RPMI7951 (cell line): ENCODE measurements at regions not wholly inside any gene's neighbourhood (a gene's known extent, or its start where the extent isn't known, plus 50 kb on each side); places are given as distances from the start of the nearest gene placed in this dataset.

Experiments
- DNase-seq: peaks from one replicate; pipeline ENCODE4 v3.0.0-alpha.2; 2012; ENCODE audit warnings: low read depth

DNA sequence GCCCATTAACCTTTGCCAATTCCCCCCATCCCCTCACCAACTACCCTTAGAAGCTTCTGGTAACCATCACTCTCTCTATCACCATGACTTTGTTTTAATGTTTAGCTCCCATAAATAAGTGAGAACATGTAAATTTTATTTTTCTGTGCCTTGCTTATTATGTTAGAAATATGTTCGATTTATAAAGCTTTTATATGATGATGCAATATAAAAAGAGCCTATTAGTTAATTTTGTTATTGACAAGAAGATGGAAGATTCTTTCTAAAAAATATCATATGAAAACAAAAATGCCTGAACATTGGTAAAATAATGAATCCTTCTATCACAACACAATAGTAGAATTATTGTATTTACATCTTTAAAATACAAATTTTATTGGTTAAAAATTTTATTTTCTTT is 836.1 kb upstream of the TMPRSS15 start:
- DNase-seq, result no peak

DNA sequence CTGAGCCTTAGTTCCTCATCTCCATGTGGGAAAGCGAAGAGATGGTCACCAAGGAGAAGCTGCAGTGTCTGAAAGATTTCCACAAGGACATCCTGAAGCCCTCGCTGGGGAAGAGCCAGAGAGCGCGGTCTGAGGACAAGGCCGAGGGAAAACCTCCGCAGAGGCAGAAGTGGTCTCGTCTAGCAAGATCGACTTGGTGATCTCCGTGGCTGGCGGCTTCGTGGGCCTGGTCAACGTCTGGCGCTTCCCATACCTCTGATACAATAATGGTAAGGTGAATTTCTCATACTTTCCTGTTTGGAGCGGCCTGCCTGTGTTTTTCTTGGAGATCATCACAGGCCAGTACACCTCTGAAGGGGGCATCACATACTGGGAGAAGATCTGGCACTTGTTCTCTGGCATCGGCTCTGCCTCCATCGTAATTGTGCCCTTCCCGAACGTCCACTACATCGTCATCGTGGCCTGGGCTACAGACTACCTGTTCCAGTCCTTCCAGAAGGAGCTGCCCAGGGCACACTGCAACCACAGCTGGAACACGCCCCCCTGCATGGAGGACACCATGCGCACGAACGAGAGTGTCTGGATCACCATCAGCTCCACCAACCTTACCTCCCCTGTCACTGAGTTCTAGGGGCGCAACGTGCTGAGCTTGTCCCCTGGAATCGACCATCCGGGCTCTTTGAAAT is 841.1 kb upstream of the TMPRSS15 start:
- no peak for DNase-seq

DNA sequence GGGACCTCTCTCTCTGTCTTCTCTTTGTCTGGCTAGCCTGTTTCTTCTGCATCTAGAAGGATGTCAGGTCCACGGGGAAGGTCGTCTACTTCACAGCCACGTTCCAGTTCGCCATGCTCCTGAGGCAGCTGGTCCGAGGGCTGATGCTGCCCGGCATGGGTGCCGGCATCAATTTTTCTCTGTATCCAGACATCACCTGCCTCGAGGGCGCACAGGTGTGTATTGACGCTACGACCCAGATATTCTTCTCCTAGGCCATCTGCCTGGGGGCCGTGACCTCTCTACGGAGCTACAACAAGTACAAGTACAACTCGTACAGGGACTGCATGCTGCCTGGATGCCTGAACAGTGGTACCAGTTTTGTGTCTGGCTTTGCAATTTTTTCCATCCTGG is 841.6 kb upstream of the TMPRSS15 start:
- no peak for DNase-seq

DNA sequence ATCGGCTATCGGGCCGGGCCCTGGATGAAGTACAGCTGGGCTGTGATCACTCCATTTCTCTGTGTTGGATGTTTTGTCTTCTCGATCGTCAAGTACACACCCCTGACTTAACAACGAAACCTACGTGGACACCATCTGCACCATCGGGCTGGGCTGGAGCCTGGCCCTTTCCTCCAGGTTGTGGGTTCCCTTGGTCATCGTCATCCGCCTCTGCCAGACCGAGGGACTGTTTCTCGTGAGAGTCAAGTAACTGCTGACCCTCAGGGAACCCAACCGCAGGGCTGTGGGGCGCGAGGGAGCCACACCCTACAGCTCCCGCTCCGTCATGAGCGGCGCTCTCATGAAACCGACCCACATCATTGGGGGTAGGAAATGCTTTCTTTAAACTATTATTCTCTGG is 842.4 kb upstream of the TMPRSS15 start:
- no peak for DNase-seq

DNA sequence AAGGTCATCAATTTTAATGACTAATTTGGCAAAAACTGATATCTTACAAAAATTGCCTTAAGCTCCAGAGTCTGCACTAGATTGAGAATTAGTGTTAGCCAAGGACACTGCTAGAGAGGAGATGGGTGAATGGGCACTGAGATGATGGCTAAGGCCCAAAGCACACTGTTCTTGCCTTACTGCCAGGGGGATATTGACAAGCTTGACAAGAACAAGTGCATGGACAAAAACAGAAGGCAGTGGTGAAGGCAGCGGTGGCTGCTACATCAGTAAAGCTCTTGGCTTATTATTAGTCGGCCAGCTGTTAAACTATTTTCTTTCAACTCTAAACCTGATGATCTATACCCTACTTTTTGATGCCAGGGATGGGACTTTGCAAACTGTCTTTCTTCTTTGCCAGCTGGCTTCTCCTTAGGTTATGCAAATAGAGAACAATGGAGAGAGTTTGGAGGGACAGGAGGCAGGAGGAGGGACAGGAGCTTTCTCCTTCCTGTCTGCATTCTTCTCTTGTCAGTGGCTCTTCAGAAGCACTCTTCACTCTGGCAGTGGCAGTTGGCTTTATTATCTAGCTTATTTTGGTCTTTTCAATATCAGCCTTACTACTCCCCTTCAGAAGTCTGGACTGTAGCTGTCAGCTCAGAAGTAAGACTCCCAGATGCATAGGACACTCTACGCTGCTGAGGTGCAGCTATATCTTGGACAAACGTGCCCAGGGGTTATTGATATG is 853.5 kb upstream of the TMPRSS15 start:
- no peak for DNase-seq

DNA sequence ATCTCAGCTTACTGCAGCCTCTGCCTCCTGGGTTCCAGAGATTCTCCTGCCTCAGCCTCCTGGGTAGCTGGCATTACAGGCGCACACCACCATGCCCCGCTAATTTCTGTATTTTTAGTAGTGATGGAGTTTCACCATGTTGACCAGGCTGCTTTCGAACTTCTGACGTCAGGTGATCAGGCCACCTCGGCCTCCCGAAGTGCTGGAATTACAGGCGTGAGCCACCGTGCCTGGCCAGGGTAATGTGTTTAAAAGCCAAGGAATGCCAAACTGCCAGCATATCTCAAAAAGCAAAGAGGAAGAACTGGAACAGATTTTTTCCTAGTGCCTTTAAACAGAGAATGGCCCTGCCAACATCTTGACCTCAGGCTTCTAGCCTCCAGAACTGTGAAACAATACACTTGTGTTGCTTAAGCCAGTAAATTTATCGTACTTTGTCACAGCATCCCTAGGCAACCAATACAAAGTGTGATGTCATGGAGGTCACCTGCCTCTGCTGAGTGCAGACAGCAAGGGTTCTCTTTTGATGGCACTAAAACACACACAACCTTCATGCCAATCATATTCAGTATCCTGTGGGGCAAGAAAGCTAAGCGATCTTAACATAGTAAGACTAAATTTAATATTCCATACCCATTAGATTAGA is 858.3 kb upstream of the TMPRSS15 start:
- no peak for DNase-seq

DNA sequence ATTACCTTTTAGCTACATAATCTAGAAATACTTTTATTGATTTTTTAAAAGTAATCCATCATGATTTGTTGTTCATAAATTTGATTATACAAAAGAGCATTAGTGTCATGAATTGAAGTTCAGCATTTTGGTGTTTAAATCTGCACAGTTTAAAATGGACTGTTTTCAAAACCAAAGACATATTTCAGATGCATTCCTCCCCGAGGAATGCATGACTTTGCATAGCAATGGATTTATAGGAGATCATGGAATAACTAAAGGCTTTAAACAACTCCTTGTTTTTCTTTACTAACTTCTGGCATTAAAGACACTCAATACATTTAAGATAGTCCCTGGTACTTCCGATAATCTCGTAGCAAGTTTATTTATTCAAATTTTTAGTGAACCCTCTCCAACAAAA is 863.1 kb upstream of the TMPRSS15 start:
- DNase-seq, result no peak

DNA sequence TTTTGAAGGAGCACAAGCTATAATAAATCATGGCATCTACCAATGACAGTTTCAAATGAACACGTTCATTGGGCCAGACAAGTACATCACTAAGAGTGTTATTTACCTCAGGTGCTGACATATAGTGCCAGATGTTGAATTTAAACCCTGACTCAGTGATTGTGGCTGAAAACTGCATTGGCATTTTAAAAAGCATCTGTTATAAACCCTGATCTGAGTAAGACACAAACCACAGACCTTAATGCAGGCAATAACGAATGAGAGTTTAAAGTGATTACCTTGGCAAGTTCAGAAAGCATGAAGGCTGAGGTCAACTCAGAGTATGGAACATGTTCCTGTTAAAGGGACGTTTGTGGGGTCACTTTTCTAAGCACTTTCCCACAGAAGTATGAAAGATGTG is 865.1 kb upstream of the TMPRSS15 start:
- DNase-seq, result no peak

DNA sequence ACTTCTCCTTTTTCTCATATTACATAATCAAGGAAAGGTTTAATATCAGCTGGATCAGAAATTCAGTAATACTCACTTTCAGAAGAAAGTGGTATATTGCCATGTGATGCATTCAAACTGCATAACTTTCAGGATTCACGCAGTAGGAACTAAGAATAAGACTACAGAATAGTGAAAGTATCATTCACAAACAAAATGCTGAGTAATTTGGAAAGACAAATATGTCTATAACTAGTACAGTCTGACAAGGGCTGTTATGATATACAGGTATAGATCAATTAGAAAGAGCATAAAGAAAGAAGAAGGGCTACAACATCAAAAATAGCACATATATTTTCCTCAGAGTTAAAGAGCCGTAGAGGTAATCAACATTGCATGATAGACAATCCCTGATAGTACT is 871.5 kb upstream of the TMPRSS15 start:
- DNase-seq, result no peak

DNA sequence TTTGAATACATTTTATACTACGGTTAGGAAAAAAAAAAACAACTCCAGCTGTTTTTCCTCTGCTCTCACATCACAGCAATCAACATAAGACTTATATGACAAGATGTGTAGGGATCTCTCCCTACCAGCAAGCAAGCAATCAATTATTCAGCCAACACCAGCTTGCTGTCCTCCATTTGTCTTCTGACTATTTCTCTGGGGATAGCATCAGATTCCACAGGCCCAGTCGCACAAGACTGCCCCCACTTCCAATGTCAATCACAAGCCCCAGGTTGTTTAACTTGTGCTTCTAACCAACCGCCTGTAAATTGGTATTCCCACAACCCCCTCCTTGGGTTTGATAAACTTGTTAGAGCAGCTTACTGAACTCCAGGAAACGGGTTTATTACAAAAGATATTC is 873.1 kb upstream of the TMPRSS15 start:
- no peak for DNase-seq

DNA sequence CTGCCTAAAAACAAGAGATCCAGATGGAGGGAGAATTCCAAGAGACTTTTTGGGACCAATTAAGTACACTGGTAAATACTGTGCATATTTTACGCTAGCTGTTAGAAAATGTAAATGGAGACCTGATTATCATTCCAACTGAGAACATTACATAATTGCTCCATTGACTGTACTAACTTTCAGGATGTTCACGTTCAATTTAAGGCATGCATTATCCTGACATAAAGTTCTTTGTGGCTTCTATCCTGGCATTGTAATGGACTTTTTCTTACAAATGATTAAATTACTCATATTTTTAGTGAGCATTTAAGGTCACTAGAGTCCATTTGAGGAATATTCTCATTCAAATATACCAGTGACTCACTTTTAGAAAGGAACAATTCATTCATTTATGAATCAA is 883.3 kb upstream of the TMPRSS15 start:
- DNase-seq, result no peak

DNA sequence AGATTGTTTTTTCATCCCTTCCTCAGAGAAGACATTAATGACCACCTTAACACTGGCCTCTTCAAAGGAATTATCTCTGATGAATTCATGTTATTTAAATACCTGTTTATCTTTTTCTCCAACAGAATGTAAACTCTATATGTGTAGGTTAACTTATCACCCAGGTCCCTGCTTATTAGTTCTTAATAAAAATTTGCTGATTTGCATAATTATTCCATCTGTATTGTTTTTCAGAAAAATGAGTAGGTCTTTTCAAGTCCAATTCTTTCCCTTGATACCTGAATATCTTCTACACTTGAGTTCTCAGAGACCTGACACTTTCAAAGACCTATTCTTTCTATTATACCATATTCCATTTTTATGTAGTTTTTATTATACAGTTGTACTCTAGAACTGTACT is 886.7 kb upstream of the TMPRSS15 start:
- DNase-seq, result no peak

DNA sequence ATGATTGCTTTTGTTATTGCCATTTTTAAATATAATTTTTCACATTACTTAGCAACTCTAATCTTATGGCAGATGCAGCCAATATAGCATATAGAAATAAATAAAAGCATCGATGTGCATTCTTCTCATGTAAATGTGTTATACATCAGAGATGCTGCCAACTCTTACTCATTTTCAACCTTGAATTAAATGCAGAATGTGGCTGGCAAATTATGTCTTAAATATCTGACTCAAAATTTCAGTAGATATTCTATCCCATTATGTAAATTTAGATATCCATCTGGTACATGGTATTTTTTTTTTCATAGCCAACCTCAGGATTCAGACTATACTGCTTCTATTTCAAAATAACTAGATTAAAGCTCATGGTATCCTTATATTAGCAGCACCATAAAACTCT is 916.7 kb upstream of the TMPRSS15 start:
- no peak for DNase-seq

DNA sequence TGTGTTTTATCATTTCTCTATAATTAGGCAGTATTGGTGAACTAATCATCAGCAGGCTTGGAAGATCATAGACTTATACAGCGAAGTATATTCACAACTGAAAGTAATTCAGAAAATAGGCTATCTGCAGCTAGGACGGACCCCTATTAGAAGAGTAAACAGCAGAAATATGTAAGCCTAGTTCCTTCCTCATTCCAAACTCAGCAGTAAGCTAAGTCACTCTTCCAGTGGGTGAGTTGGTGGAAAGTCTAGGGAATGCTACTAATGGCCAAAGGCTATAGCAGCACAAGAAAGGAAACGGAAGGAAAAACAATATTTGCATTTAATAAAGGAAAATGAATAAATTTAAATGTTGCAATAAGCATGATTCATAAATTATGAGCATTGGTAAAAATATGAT is 918.1 kb upstream of the TMPRSS15 start:
- no peak for DNase-seq

DNA sequence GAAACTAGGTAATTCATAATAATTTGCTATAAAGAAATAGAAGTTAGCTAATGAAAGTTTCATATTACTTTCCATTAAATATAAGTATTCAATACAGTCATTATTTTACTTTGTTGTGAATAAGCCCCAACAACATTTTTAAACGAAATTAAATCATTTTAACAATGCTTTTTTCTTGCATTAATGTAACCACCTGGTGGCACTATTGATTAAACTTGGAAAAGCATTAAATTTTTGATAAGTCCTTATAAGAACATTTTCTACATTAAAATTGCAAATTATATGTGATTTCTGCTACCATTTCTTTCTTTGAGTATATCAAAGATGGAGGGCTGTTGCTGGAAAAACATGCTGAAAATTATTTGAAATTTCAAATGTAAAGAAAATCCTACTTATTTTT is 918.8 kb upstream of the TMPRSS15 start:
- no peak for DNase-seq

DNA sequence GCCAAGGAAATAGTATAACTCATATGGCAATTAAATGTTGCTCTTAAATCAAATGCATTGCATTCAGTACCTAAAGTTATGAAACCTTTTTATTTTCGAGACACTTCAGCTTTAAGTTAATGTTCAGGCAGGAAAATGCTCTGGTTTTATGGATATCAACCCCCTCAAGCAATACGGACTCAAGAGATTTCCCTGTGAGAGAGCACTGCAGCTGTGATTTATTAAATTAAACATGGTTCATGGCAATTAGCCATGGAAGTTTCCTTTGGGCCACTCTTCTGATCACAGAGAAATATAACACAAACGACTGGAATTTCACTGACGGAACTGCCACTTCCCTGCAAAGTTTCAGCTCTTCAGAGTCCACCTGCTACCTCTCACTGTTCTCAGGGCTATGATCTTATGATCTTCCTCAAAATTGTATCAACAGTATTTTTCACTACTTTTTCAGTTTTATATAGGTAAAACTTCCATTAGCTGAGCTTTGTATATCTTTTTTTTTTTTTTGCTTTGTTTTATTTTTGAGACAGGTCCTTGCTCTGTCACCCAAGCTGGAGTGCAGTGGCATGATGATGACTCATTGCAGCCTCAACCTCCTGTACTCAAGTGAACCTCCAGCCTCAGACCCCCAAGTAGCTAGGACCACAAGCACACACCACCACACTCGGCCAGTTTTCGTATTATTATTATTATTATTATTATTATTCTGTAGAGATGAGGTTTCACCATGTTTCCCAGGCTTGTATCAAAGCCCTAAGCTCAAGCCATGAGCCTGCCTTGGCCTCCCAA is 923.1 kb upstream of the TMPRSS15 start:
- DNase-seq, result no peak

DNA sequence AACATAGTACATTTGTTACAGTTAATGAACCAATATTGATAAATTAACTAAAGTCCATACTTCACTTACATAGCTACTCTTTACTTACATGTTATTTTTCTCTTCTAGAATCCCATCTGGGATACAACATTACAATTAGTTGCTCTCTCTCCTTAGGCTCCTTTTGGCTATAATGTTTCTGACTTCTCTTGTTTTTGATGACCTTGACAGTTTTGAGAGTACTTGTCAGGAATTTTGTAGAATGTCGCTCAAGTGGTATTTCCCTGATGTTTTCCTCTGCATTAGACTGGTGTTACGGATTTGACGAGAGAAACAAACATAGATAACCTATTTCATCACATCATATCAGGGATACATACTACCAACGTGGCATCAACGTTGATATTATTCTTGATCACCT is 925.4 kb upstream of the TMPRSS15 start:
- no peak for DNase-seq

DNA sequence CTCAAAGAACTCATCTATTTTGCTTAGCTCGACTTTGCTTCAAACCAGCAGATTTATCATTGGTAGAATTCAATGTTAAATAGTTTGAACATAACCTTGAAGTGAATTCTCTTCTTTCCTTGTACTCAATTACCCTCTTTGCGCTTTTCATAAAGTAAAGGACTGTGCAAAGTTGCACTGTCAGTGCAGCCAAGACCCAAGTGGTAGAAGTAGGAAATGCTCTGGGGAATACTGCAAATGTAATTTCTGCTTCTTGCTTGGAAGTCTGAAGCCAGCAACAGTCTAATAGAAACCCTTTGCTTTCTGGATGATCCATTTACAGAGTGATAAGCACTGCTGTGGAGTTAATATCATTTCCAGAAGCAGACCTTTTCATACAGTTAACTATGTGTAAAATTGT is 936.7 kb upstream of the TMPRSS15 start:
- no peak for DNase-seq

DNA sequence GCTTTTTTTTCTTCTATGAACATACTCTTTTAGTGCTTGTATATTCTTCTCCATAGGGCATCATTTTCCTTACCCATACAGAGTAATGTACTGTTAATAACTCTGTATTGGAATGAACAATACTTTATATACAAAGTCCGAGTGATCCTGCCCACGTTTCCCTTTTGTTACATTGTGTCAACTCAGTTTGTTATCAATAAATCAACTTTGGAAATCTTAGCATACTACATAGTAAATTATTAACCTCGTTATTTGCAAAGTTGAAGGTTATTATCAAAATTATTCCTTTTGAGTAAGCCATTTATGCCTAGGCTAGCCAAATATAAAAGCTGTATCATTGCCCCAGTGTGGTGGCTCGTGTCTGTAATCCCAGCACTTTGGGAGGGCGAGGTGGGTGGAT is 937.4 kb upstream of the TMPRSS15 start:
- no peak for DNase-seq

DNA sequence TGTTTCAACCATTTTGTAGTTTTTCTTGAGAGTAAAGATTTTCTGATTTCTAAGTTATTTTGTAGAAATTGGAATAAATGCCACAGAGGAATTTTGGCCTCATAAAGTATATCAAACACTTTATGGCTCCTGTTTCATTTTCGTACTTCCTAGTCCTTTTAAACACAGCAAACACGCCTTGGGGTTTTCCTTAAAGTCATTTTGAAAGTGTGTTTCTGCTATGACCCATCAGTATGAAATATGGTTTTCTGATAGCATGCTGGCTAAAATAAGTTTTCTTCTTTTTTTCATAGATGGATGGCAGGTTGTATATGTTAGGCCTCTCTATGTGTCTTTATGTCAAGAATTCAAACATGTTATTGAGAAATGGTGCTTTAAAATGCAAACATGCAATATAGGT is 940.1 kb upstream of the TMPRSS15 start:
- no peak for DNase-seq

DNA sequence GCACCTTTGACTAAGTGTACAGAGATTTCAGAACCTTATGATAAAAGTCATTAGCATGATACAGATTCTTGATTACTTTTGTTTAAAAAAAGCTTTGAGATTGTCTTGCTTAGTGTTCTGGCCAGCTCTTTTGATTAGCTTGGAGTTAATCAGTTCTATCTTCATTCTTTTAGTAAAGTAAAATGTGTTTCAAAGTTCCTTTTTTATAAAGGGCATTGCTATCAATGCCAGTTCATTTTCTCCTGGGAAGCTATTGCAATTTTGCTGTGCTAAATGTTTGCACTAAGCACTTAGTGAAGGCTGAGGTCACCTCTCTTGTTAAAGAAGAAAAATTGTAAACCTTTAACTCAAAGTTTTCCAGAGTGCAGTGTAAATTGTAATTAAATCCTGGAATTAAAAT is 946.7 kb upstream of the TMPRSS15 start:
- no peak for DNase-seq

DNA sequence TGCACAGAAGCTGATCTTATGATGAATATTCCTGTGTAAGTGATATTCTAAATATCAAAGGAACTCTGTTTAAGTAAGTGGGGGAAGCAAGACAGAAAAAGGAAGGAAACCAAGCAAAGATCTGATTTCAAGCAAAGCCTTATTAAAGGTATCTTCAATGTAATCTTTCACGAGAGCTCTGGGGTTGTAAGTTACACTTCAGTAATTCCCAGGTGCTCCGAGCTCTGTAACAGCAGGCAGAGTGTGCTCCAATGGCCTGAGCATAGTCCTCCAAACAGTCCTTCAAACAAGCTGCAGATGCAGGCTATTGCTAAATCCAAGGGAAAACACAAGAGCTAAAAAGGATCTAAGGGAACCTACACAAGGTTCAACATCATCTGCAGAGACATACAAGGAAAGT is 949.7 kb upstream of the TMPRSS15 start:
- no peak for DNase-seq

DNA sequence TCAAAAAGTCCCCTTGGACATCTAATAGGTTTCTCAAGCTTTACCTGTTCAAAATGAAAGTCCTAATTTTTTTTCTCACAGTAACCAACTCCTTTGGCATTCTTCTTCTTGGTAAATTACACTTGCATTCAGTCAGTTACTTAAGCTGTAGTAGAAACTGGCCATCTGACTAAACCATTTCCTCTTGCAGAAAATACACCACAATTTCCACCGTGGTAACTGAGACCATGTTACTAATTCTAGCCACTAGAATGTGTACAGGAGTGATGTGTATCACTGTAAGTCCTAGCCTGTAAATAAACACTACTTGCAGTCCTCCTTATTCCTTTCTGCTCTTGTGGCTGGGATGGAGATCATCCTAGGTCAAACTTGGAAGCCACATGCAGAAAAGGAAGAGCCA is 965.4 kb upstream of the TMPRSS15 start:
- DNase-seq, result no peak
